Middle frontal gyrus (tissue), 1 donor: ENCODE measurements at regions not wholly inside any gene's neighbourhood (a gene's known extent, or its start where the extent isn't known, plus 50 kb on each side); places are given as distances from the start of the nearest gene placed in this dataset.

Experiments used
- DNase-seq: peaks from one replicate; pipeline ENCODE4 v3.0.0-alpha.2; 2015; ENCODE audit warnings: low spot score; ENCODE audit errors: extremely low spot score

- no peak for DNase-seq
These were observed 287.2 kb downstream of the FOXO1 start for GRCh38 chr13:40379196-40379595.

- no peak for DNase-seq
These were observed 286.5 kb downstream of the FOXO1 start for GRCh38 chr13:40379794-40380578.

GRCh38 chr13:40381935-40382764, 284.3 kb downstream of the FOXO1 start:
- no peak for DNase-seq

- DNase-seq = no peak
These were observed 283.3 kb downstream of the FOXO1 start for GRCh38 chr13:40383132-40383531.

- no peak for DNase-seq
These were observed 282.6 kb downstream of the FOXO1 start for GRCh38 chr13:40383885-40384284.

- no peak for DNase-seq
These were observed 281.2 kb downstream of the FOXO1 start for GRCh38 chr13:40384976-40385857.

GRCh38 chr13:40385858-40386180, 280.6 kb downstream of the FOXO1 start:
- no peak for DNase-seq

GRCh38 chr13:40386586-40386985, 279.9 kb downstream of the FOXO1 start:
- no peak for DNase-seq

GRCh38 chr13:40387775-40388174, 278.7 kb downstream of the FOXO1 start:
- DNase-seq = no peak

GRCh38 chr13:40388617-40389016, 277.8 kb downstream of the FOXO1 start:
- DNase-seq = no peak

- DNase-seq = no peak
These were observed 277.3 kb downstream of the FOXO1 start for GRCh38 chr13:40389081-40389641.

- DNase-seq = no peak
These were observed 276.0 kb downstream of the FOXO1 start for GRCh38 chr13:40390401-40390916.

- no peak for DNase-seq
These were observed 274.7 kb downstream of the FOXO1 start for GRCh38 chr13:40391788-40392187.

- no peak for DNase-seq
These were observed 272.0 kb downstream of the FOXO1 start for GRCh38 chr13:40394304-40394985.

- no peak for DNase-seq
These were observed 268.4 kb downstream of the FOXO1 start for GRCh38 chr13:40398065-40398464.

- no peak for DNase-seq
These were observed 266.7 kb downstream of the FOXO1 start for GRCh38 chr13:40399756-40400155.

GRCh38 chr13:40401911-40402776, 264.3 kb downstream of the FOXO1 start:
- no peak for DNase-seq

GRCh38 chr13:40402931-40403431, 263.5 kb downstream of the FOXO1 start:
- DNase-seq = no peak

GRCh38 chr13:40403509-40404241, 262.8 kb downstream of the FOXO1 start:
- DNase-seq = no peak
